ENCODE measurements at regions not wholly inside any gene's neighbourhood (a gene's known extent, or its start where the extent isn't known, plus 50 kb on each side); places are given as distances from the start of the nearest gene placed in this dataset.

GRCh38 chr4:125689805-125690204, 375.1 kb downstream of the FAT4 start (continued):
- TF ChIP-seq ATF6 (CRISPR knock-in tag; IDR thresholded peaks at IDR 0.05) (no peak), SMAD3 (CRISPR knock-in tag; IDR thresholded peaks at IDR 0.05; ENCODE audit: borderline replicate concordance) (no peak), CDX4 (CRISPR knock-in tag; IDR thresholded peaks at IDR 0.05; ENCODE audit: borderline replicate concordance) (no peak), ZNF423 (CRISPR knock-in tag; IDR thresholded peaks at IDR 0.05) (no peak), TEAD4 (CRISPR knock-in tag; IDR thresholded peaks at IDR 0.05) (no peak), USF1 (CRISPR knock-in tag; IDR thresholded peaks at IDR 0.05) (no peak), ZNF425 (CRISPR knock-in tag; conservative IDR thresholded peaks at IDR 0.05) (no peak), ZNF317 (CRISPR knock-in tag; IDR thresholded peaks at IDR 0.05; ENCODE audit: borderline replicate concordance, low read depth) (no peak), NFATC4 (CRISPR knock-in tag; IDR thresholded peaks at IDR 0.05) (no peak)

GRCh38 chr4:125693228-125693627, 378.5 kb downstream of the FAT4 start:
- DNase-seq (ENCODE audit: low spot score) (no peak), ATAC-seq (no peak)
- TF ChIP-seq ZNF121 (CRISPR knock-in tag; IDR thresholded peaks at IDR 0.05), result no peak
- no peak for TF ChIP-seq SOX15 (CRISPR knock-in tag; IDR thresholded peaks at IDR 0.05)
- no peak for TF ChIP-seq GRHL2 (CRISPR knock-in tag; IDR thresholded peaks at IDR 0.05; ENCODE audit: insufficient replicate concordance, severe bottlenecking)
- no peak for TF ChIP-seq NR3C1 (CRISPR knock-in tag; conservative IDR thresholded peaks at IDR 0.05; ENCODE audit: low read depth)
- no peak for TF ChIP-seq ZBTB43 (CRISPR knock-in tag; IDR thresholded peaks at IDR 0.05)
- TF ChIP-seq SMAD3 (CRISPR knock-in tag; IDR thresholded peaks at IDR 0.05; ENCODE audit: borderline replicate concordance), result no peak
- no peak for TF ChIP-seq MAX (CRISPR knock-in tag; IDR thresholded peaks at IDR 0.05)
- TF ChIP-seq ATF1 (CRISPR knock-in tag; IDR thresholded peaks at IDR 0.05), result no peak
- TF ChIP-seq NFE2L1 (CRISPR knock-in tag; IDR thresholded peaks at IDR 0.05), result no peak
- no peak for TF ChIP-seq MLX (CRISPR knock-in tag; IDR thresholded peaks at IDR 0.05)
- TF ChIP-seq SP1 (CRISPR knock-in tag; conservative IDR thresholded peaks at IDR 0.05), result no peak
- no peak for TF ChIP-seq ZNF317 (CRISPR knock-in tag; IDR thresholded peaks at IDR 0.05; ENCODE audit: borderline replicate concordance, low read depth)
- no peak for TF ChIP-seq NR1H2 (CRISPR knock-in tag; IDR thresholded peaks at IDR 0.05)
- no peak for TF ChIP-seq CTCF (IDR thresholded peaks at IDR 0.05)
- Mint-ChIP-seq H3K4me1 (peaks cover 8% of the 10 kb centered on the region), H3K27me3 (ENCODE audit: low read depth) (no peaks in the 10 kb centered on the region), H3K4me3 (no peak overlapping the region), H3K36me3 (peaks cover 3% of the 10 kb centered on the region), H3K27ac (no peak overlapping the region), H3K9me3 (peaks cover 8% of the 10 kb centered on the region)
- ChIA-PET POLR2A (no interaction called here), CTCF (no interaction called here)
